GM19328 (cell line): ENCODE measurements at regions not wholly inside any gene's neighbourhood (a gene's known extent, or its start where the extent isn't known, plus 50 kb on each side); places are given as distances from the start of the nearest gene placed in this dataset.
"Not testable (repeated sequence)": the region's sequence is repeated elsewhere in the genome, so short reads cannot be mapped to it uniquely, and the experiment has no call there.

Source experiments
- ATAC-seq: cut with Tn5 transposase; IDR thresholded peaks from one replicate; pipeline ENCODE4 v1.9.1; 2021; ENCODE audit warnings: mild to moderate bottlenecking, moderate library complexity; ENCODE audit not compliant: unreplicated experiment

- ATAC-seq = no peak
Measured at GRCh38 chr20:1827510-1827973, 67.7 kb upstream of the SIRPA start.

- ATAC-seq = no peak
Measured at GRCh38 chr20:1825938-1826445, 69.2 kb upstream of the SIRPA start.

GRCh38 chr20:1825507-1825906, 69.7 kb upstream of the SIRPA start:
- no peak for ATAC-seq

GRCh38 chr20:1824834-1825233, 70.4 kb upstream of the SIRPA start:
- no peak for ATAC-seq

GRCh38 chr20:1824181-1824580, 71.0 kb upstream of the SIRPA start:
- ATAC-seq = no peak

- no peak for ATAC-seq
Measured at GRCh38 chr20:1823450-1823844, 71.8 kb upstream of the SIRPA start.

GRCh38 chr20:1822564-1823449, 72.4 kb upstream of the SIRPA start:
- no peak for ATAC-seq

- no peak for ATAC-seq
Measured at GRCh38 chr20:1820138-1821079, 74.8 kb upstream of the SIRPA start.

- no peak for ATAC-seq
Measured at GRCh38 chr20:1819311-1820137, 75.7 kb upstream of the SIRPA start.

- ATAC-seq = no peak
Measured at GRCh38 chr20:1818895-1819294, 76.3 kb upstream of the SIRPA start.

GRCh38 chr20:1818247-1818840, 76.9 kb upstream of the SIRPA start:
- no peak for ATAC-seq

GRCh38 chr20:1817577-1818211, 77.5 kb upstream of the SIRPA start:
- no peak for ATAC-seq

GRCh38 chr20:1816384-1817381, 78.5 kb upstream of the SIRPA start:
- no peak for ATAC-seq

- ATAC-seq = no peak
Measured at GRCh38 chr20:1815502-1816085, 79.6 kb upstream of the SIRPA start.

GRCh38 chr20:1814861-1815260, 80.3 kb upstream of the SIRPA start:
- ATAC-seq = not testable (repeated sequence)

- no peak for ATAC-seq
Measured at GRCh38 chr20:1813674-1814635, 81.3 kb upstream of the SIRPA start.

GRCh38 chr20:1813101-1813529, 82.1 kb upstream of the SIRPA start:
- no peak for ATAC-seq
